Endothelial cell of umbilical vein (primary cell): ENCODE measurements at regions not wholly inside any gene's neighbourhood (a gene's known extent, or its start where the extent isn't known, plus 50 kb on each side); places are given as distances from the start of the nearest gene placed in this dataset.

Source experiments
- BruUV-seq: library from RNA; stranded (reverse); fragments of 400-500 nt; replicated peaks from 2 replicates; lab custom pipeline; 2021; lab: Mats Ljungman, UMichigan
- CTCF ChIA-PET: fragments of 300-600, 350-600 bp; sonication (Branson Sonifier 250); formaldehyde crosslinking; loops from one replicate; lab custom pipeline; 2021; ENCODE audit warnings: antibody characterized with exemption, inconsistent platforms; lab: Charles Lee
- POLR2A ChIA-PET: fragments of 300-600, 350-600 bp; sonication (Branson Sonifier 250); formaldehyde crosslinking; loops from one replicate; lab custom pipeline; 2021; ENCODE audit warnings: antibody characterized with exemption, inconsistent platforms; lab: Charles Lee
- DNase-seq: peaks from one replicate; pipeline ENCODE4 v3.0.0-alpha.2; 2011; ENCODE audit warnings: low read depth, low spot score
- FAIRE-seq: peaks from 2 replicates; lab custom pipeline; 2011; peaks lifted over from hg19 to GRCh38; lab: Jason Lieb, UNC
- H2AFZ ChIP-seq: 2 replicates; pipeline ENCODE4 v1.6.0; 2012; ENCODE audit warnings: low read depth, low read length, control low read depth, inconsistent platforms
- H3K27ac ChIP-seq: 2 replicates; pipeline ENCODE4 v1.5.1; 2011; ENCODE audit warnings: low read depth, mild to moderate bottlenecking, control low read depth, low read length, moderate library complexity; ENCODE audit not compliant: insufficient read depth
- H3K27me3 ChIP-seq, 2 experiments: 2 replicates each; pipeline versions ENCODE4 v1.6.0 to v1.6.1; 2011; ENCODE audit warnings: low read length in 2 of 2, mixed read lengths in 1 of 2; ENCODE audit not compliant: control insufficient read depth in 2 of 2, insufficient read depth in 2 of 2
- H3K36me3 ChIP-seq, 2 experiments: 2 replicates in 1 of 2; 3 replicates in 1 of 2; pipeline ENCODE4 v1.5.1; 2011; ENCODE audit warnings: low read length in 2 of 2, mild to moderate bottlenecking in 1 of 2, moderate library complexity in 1 of 2; ENCODE audit not compliant: control insufficient read depth in 2 of 2, insufficient read depth in 2 of 2; ENCODE audit errors: extremely low read depth in 1 of 2
- H3K4me1 ChIP-seq: 3 replicates; pipeline ENCODE4 v1.5.1; 2011; ENCODE audit warnings: mild to moderate bottlenecking, low read length; ENCODE audit not compliant: control insufficient read depth, insufficient read depth; ENCODE audit errors: extremely low read depth
- H3K4me2 ChIP-seq: 2 replicates; pipeline ENCODE4 v1.6.1; 2011; ENCODE audit warnings: low read length, control low read depth, mixed read lengths; ENCODE audit not compliant: insufficient read depth
- H3K4me3 ChIP-seq, 3 experiments: fragments of 200-600 bp in 1 of 3; sonication (generic), shearing (Covaris generic) in 1 of 3; replicated peaks in 1 of 3; 2 replicates each; pipeline ENCODE4 v1.5.1; 2011 to 2016; ENCODE audit warnings: control low read depth in 3 of 3, low read length in 3 of 3, mild to moderate bottlenecking in 2 of 3, inconsistent platforms in 1 of 3, low read depth in 1 of 3, moderate library complexity in 1 of 3; ENCODE audit not compliant: insufficient read depth in 1 of 3
- H3K79me2 ChIP-seq: 2 replicates; pipeline ENCODE4 v1.6.0; 2012; ENCODE audit warnings: low read length, inconsistent platforms; ENCODE audit not compliant: control insufficient read depth, insufficient read depth
- H3K9ac ChIP-seq: replicated peaks from 2 replicates; pipeline ENCODE3; 2011; ENCODE audit warnings: low read length, control low read depth; ENCODE audit not compliant: insufficient read depth; ENCODE audit errors: extremely low read depth
- H3K9me1 ChIP-seq: replicated peaks from 3 replicates; pipeline ENCODE4 v1.6.0; 2011; ENCODE audit warnings: mild to moderate bottlenecking, low read length; ENCODE audit not compliant: control insufficient read depth, insufficient read depth; ENCODE audit errors: extremely low read depth
- H3K9me3 ChIP-seq: replicated peaks from 2 replicates; pipeline ENCODE4 v1.5.1; 2012; ENCODE audit warnings: low read length, inconsistent platforms; ENCODE audit not compliant: control insufficient read depth, insufficient read depth
- H4K20me1 ChIP-seq: replicated peaks from 2 replicates; pipeline ENCODE3; 2011; ENCODE audit warnings: mild to moderate bottlenecking, low read length; ENCODE audit not compliant: control insufficient read depth, insufficient read depth; ENCODE audit errors: extremely low read depth
- EZH2 ChIP-seq: IDR thresholded peaks from 2 replicates; pipeline ENCODE4 v1.6.1; 2012; ENCODE audit warnings: borderline replicate concordance, low read depth, mild to moderate bottlenecking, moderate library complexity, low read length, inconsistent platforms; ENCODE audit not compliant: severe bottlenecking
- FOS ChIP-seq: IDR thresholded peaks from 2 replicates; pipeline ENCODE4 v1.6.1; 2011; ENCODE audit warnings: mild to moderate bottlenecking, low read length, moderate library complexity, borderline replicate concordance; ENCODE audit not compliant: insufficient read depth
- GATA2 ChIP-seq: IDR thresholded peaks from 2 replicates; pipeline ENCODE4 v1.7.0; 2011; ENCODE audit warnings: low read depth, mild to moderate bottlenecking, moderate library complexity, mixed read lengths, low read length; ENCODE audit not compliant: insufficient read length, insufficient read depth
- JUN ChIP-seq: IDR thresholded peaks from 2 replicates; pipeline ENCODE4 v1.6.1; 2011; ENCODE audit warnings: borderline replicate concordance, low read depth; ENCODE audit not compliant: insufficient read length, insufficient read depth
- MYC ChIP-seq: IDR thresholded peaks from one replicate; pipeline ENCODE4 v1.6.1; 2011; ENCODE audit warnings: mild to moderate bottlenecking, low read depth, low read length
- POLR2A ChIP-seq: IDR thresholded peaks from 2 replicates; pipeline ENCODE4 v1.6.1; 2012; ENCODE audit warnings: low read depth, mild to moderate bottlenecking, control low read depth, low read length
- POLR2AphosphoS5 ChIP-seq: IDR thresholded peaks from 2 replicates; pipeline ENCODE4 v1.6.1; 2012; ENCODE audit warnings: low read depth, mild to moderate bottlenecking, control low read depth, low read length, moderate library complexity; ENCODE audit not compliant: insufficient read depth
- dilution Hi-C: fragments of 300-500 bp; cut with MboI; formaldehyde crosslinking; loops from one replicate; pipeline ENCODE4 v1.15.0; 2019; ENCODE audit warnings: low sequenced_read_pairs; ENCODE audit not compliant: extremely low pct_ligation_motif_present
- intact Hi-C: fragments of 100-400 bp; cut with micrococcal nuclease; formaldehyde crosslinking; loops from one replicate; pipeline ENCODE4 v1.10.0; 2022
- TF ChIP-seq, protein P1 (sequence below), 2 donors: IDR thresholded peaks; 1 replicate in 1 of 2; 2 replicates in 1 of 2; pipeline ENCODE4 v1.5.1; 2011; ENCODE audit warnings: low read length in 2 of 2, mild to moderate bottlenecking in 2 of 2, moderate library complexity in 2 of 2, control low read depth in 1 of 2, inconsistent platforms in 1 of 2, low read depth in 1 of 2; ENCODE audit not compliant: insufficient read depth in 1 of 2; ENCODE audit errors: extremely low read depth in 1 of 2
- TF ChIP-seq, protein P2 (sequence below): IDR thresholded peaks from 2 replicates; pipeline ENCODE4 v1.6.1; 2011; ENCODE audit not compliant: insufficient read depth, insufficient read length

DNA sequence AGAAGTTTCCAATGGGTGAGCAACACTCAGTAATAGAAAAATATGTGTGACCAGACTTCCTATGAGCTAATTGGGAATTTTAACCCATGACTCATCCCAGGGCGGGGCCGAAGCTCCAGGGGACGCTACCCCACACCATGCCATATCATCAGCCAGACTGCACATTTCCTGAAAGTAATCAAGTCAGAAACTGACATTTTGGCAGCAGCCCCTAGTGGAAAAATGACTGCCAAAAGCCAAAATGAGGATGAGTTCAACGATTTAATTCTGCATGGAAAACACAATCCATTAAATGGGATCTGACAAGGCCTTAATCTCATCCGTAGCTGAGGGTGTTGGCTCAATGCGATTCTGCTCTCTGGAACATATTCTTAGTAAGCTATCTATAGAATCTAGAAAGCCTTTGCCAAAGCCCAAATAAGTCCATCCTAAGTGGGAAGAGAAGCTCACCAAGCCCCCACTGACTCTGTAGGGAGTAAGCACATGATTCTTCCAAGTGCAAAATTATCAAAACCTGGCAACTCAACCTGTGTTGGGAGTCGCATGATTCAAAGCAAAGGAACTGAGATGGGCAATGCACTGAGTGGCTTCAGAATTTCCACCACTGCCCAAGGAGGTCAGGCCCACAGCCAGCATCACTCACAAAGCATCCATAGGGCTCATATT is 93.1 kb upstream of the PDE1C start:
- DNase-seq (peak; percentile 94), FAIRE-seq (peak; percentile 97)
- H3K9me3 ChIP-seq: no peaks in the 10 kb centered on the region
- no peaks in the 10 kb centered on the region for H3K36me3 ChIP-seq
- peak; percentile 71 for TF ChIP-seq POLR2AphosphoS5
- no peak for TF ChIP-seq POLR2A
- TF ChIP-seq EZH2: no peak
- TF ChIP-seq, protein P1, sequence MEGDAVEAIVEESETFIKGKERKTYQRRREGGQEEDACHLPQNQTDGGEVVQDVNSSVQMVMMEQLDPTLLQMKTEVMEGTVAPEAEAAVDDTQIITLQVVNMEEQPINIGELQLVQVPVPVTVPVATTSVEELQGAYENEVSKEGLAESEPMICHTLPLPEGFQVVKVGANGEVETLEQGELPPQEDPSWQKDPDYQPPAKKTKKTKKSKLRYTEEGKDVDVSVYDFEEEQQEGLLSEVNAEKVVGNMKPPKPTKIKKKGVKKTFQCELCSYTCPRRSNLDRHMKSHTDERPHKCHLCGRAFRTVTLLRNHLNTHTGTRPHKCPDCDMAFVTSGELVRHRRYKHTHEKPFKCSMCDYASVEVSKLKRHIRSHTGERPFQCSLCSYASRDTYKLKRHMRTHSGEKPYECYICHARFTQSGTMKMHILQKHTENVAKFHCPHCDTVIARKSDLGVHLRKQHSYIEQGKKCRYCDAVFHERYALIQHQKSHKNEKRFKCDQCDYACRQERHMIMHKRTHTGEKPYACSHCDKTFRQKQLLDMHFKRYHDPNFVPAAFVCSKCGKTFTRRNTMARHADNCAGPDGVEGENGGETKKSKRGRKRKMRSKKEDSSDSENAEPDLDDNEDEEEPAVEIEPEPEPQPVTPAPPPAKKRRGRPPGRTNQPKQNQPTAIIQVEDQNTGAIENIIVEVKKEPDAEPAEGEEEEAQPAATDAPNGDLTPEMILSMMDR (IDR thresholded peaks at IDR 0.05; ENCODE audit: extremely low read depth in 1 of 2, insufficient read depth in 1 of 2, low read depth in 1 of 2, low read length in 2 of 2): peak in 1 of 2 donors; percentile 8
- peak; percentile 97 for TF ChIP-seq JUN
- peak; percentile 8 for TF ChIP-seq MYC
- peak; percentile 66 for TF ChIP-seq GATA2
- TF ChIP-seq, protein P2, sequence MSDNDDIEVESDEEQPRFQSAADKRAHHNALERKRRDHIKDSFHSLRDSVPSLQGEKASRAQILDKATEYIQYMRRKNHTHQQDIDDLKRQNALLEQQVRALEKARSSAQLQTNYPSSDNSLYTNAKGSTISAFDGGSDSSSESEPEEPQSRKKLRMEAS: no peak
- TF ChIP-seq FOS: peak; percentile 98
- no peaks in the 10 kb centered on the region for H3K79me2 ChIP-seq
- H3K4me3 ChIP-seq: no peak overlapping the region
- ChIA-PET POLR2A (no interaction called here), CTCF (interaction anchor here (0.6 to 4.9 kb wide), 21 partner anchors 20 to 422 kb away, joined by 3 to 113 read pairs (median 4); no protein-coding TSS in a partner anchor)
- peak overlapping the region; percentile 1 for H2AFZ ChIP-seq
- H3K9me1 ChIP-seq: no peaks in the 10 kb centered on the region
- intact Hi-C loops: loop anchor here (1.0 to 5.0 kb wide), 6 partner anchors 8 to 387 kb away; no protein-coding TSS in a partner anchor
- peak overlapping the region; percentile 29 for H3K9ac ChIP-seq
- H3K4me2 ChIP-seq: peak overlapping the region; percentile 44
- no peaks in the 10 kb centered on the region for H3K27me3 ChIP-seq
- H4K20me1 ChIP-seq: no peaks in the 10 kb centered on the region
- peaks cover 38% of the 10 kb centered on the region for H3K4me1 ChIP-seq
- BruUV-seq: TSS peak; percentile 49
- H3K27ac ChIP-seq: peak overlapping the region; percentile 84
- dilution Hi-C loops: no loop called here
